Lower lobe of right lung (tissue), 2 donors: ENCODE measurements at regions not wholly inside any gene's neighbourhood (a gene's known extent, or its start where the extent isn't known, plus 50 kb on each side); places are given as distances from the start of the nearest gene placed in this dataset.

Experiments used
- ATAC-seq, 2 donors: fragments of 200-7000 bp; cut with Tn5 transposase; one replicate each; pipeline ENCODE4 v1.9.1; 2020 to 2022; ENCODE audit warnings: mild to moderate bottlenecking in 2 of 2, moderate library complexity in 2 of 2
- DNase-seq: peaks from one replicate; pipeline ENCODE4 v3.0.0-alpha.2; 2020
- H3K27ac ChIP-seq: fragments of 200-600 bp; one replicate; pipeline ENCODE4 v1.8.0; 2022
- H3K27me3 ChIP-seq: fragments of 200-600 bp; one replicate; pipeline ENCODE4 v1.8.0; 2022; ENCODE audit warnings: low read depth
- H3K36me3 ChIP-seq: fragments of 200-600 bp; one replicate; pipeline ENCODE4 v1.8.0; 2022; ENCODE audit warnings: mild to moderate bottlenecking
- H3K4me1 ChIP-seq: fragments of 200-600 bp; one replicate; pipeline ENCODE4 v1.8.0; 2022
- H3K4me3 ChIP-seq: fragments of 200-600 bp; one replicate; pipeline ENCODE4 v1.8.0; 2022; ENCODE audit warnings: mild to moderate bottlenecking
- H3K9me3 ChIP-seq: fragments of 200-600 bp; one replicate; pipeline ENCODE4 v1.8.0; 2022
- intact Hi-C: fragments of 100-400 bp; cut with DNase I; formaldehyde crosslinking; loops from one replicate; pipeline ENCODE4 v1.11.0; 2022
- TF ChIP-seq, protein P1 (sequence below): fragments of 200-600 bp; IDR thresholded peaks from one replicate; pipeline ENCODE4 v1.8.0; 2022; ENCODE audit warnings: antibody characterized with exemption, mild to moderate bottlenecking
- donor health status: DM: no; HTN: yes; CAD: no; lungs with severe emphysema.

- no peak for DNase-seq
- H3K4me1 ChIP-seq: no peaks in the 10 kb centered on the region
- no peak overlapping the region for H3K27ac ChIP-seq
- intact Hi-C loops: no loop called here
- no peaks in the 10 kb centered on the region for H3K36me3 ChIP-seq
- H3K9me3 ChIP-seq: no peaks in the 10 kb centered on the region
- H3K27me3 ChIP-seq: no peaks in the 10 kb centered on the region
- no peak overlapping the region for H3K4me3 ChIP-seq
- no peak for ATAC-seq
- TF ChIP-seq, protein P1, sequence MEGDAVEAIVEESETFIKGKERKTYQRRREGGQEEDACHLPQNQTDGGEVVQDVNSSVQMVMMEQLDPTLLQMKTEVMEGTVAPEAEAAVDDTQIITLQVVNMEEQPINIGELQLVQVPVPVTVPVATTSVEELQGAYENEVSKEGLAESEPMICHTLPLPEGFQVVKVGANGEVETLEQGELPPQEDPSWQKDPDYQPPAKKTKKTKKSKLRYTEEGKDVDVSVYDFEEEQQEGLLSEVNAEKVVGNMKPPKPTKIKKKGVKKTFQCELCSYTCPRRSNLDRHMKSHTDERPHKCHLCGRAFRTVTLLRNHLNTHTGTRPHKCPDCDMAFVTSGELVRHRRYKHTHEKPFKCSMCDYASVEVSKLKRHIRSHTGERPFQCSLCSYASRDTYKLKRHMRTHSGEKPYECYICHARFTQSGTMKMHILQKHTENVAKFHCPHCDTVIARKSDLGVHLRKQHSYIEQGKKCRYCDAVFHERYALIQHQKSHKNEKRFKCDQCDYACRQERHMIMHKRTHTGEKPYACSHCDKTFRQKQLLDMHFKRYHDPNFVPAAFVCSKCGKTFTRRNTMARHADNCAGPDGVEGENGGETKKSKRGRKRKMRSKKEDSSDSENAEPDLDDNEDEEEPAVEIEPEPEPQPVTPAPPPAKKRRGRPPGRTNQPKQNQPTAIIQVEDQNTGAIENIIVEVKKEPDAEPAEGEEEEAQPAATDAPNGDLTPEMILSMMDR: no peak
Observed at GRCh38 chr15:39018966-39019365, 454.4 kb upstream of the RASGRP1 start.

GRCh38 chr15:39021341-39021740, 456.7 kb upstream of the RASGRP1 start:
- no peaks in the 10 kb centered on the region for H3K27me3 ChIP-seq
- no peaks in the 10 kb centered on the region for H3K36me3 ChIP-seq
- no peaks in the 10 kb centered on the region for H3K4me1 ChIP-seq
- DNase-seq (no peak), ATAC-seq (no peak)
- no peak overlapping the region for H3K27ac ChIP-seq
- TF ChIP-seq, protein P1: no peak
- intact Hi-C loops: no loop called here
- H3K4me3 ChIP-seq: no peak overlapping the region
- no peaks in the 10 kb centered on the region for H3K9me3 ChIP-seq

- no peak for ATAC-seq
- H3K4me1 ChIP-seq: no peaks in the 10 kb centered on the region
- H3K4me3 ChIP-seq: no peak overlapping the region
- TF ChIP-seq, protein P1: no peak
- H3K27me3 ChIP-seq: no peaks in the 10 kb centered on the region
- no peaks in the 10 kb centered on the region for H3K36me3 ChIP-seq
- no peaks in the 10 kb centered on the region for H3K9me3 ChIP-seq
- intact Hi-C loops: no loop called here
- DNase-seq: no peak
- no peak overlapping the region for H3K27ac ChIP-seq
Observed at GRCh38 chr15:39022532-39023305, 458.1 kb upstream of the RASGRP1 start.

- Histone ChIP-seq H3K27me3 (no peaks in the 10 kb centered on the region), H3K9me3 (no peaks in the 10 kb centered on the region), H3K36me3 (no peaks in the 10 kb centered on the region), H3K4me3 (no peak overlapping the region), H3K27ac (no peak overlapping the region), H3K4me1 (no peaks in the 10 kb centered on the region)
- intact Hi-C loops: no loop called here
- TF ChIP-seq, protein P1: no peak
- ATAC-seq (no peak), DNase-seq (no peak)
Observed at GRCh38 chr15:39025321-39025720, 460.7 kb upstream of the RASGRP1 start.

- DNase-seq: no peak
- TF ChIP-seq, protein P1: no peak
- H3K27me3 ChIP-seq: no peaks in the 10 kb centered on the region
- H3K36me3 ChIP-seq: no peaks in the 10 kb centered on the region
- H3K4me1 ChIP-seq: no peaks in the 10 kb centered on the region
- intact Hi-C loops: no loop called here
- ATAC-seq: no peak
- H3K4me3 ChIP-seq: no peak overlapping the region
- H3K27ac ChIP-seq: no peak overlapping the region
- no peaks in the 10 kb centered on the region for H3K9me3 ChIP-seq
Observed at GRCh38 chr15:39025881-39026280, 461.3 kb upstream of the RASGRP1 start.
